ENCODE measurements at regions not wholly inside any gene's neighbourhood (a gene's known extent, or its start where the extent isn't known, plus 50 kb on each side); places are given as distances from the start of the nearest gene placed in this dataset.
"Not testable (repeated sequence)": the region's sequence is repeated elsewhere in the genome, so short reads cannot be mapped to it uniquely, and the experiment has no call there.

DNA sequence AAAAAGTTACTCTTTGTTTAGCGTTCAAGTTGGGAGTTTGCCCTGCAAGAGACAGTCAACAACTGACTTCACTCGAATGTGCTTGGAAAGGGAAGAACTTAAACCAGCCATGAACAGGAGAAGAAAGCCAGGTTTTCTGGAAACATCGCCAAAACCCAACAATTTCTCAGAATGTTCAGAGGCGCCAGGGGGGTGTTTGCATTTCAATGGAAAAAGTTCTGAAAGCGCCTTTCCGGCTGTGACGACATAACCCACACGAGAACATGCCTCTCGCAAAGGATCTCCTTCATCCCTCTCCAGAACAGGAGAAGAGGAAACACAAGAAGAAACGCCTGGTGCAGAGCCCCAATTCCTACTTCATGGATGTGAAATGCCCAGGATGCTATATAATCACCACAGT, 78.1 kb upstream of the ADGRA3 start:
- H3K27me3 ChIP-seq, result no peaks in the 10 kb centered on the region
- TF ChIP-seq POLR2AphosphoS5 (IDR thresholded peaks at IDR 0.05), result no peak
- TF ChIP-seq, protein P1, sequence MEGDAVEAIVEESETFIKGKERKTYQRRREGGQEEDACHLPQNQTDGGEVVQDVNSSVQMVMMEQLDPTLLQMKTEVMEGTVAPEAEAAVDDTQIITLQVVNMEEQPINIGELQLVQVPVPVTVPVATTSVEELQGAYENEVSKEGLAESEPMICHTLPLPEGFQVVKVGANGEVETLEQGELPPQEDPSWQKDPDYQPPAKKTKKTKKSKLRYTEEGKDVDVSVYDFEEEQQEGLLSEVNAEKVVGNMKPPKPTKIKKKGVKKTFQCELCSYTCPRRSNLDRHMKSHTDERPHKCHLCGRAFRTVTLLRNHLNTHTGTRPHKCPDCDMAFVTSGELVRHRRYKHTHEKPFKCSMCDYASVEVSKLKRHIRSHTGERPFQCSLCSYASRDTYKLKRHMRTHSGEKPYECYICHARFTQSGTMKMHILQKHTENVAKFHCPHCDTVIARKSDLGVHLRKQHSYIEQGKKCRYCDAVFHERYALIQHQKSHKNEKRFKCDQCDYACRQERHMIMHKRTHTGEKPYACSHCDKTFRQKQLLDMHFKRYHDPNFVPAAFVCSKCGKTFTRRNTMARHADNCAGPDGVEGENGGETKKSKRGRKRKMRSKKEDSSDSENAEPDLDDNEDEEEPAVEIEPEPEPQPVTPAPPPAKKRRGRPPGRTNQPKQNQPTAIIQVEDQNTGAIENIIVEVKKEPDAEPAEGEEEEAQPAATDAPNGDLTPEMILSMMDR (IDR thresholded peaks at IDR 0.05), result no peak
- TF ChIP-seq EP300 (IDR thresholded peaks at IDR 0.05), result no peak
- no peak for TF ChIP-seq POLR2A (IDR thresholded peaks at IDR 0.05)
- H3K4me1 ChIP-seq, result no peaks in the 10 kb centered on the region
- DNase-seq, result no peak
- H3K9me3 ChIP-seq, result no peaks in the 10 kb centered on the region
- H3K36me3 ChIP-seq, result no peaks in the 10 kb centered on the region
- intact Hi-C loops (cut with DNase I), result no loop called here
- H3K4me3 ChIP-seq, result no peak overlapping the region
- 92 to 95% methylated on average over 10 of the region's 10 CpGs for WGBS, 2 donors
- H3K27ac ChIP-seq, result no peak overlapping the region

GRCh38 chr4:22595684-22596083, 79.8 kb upstream of the ADGRA3 start:
- no peaks in the 10 kb centered on the region for H3K27me3 ChIP-seq
- no peak overlapping the region for H3K4me3 ChIP-seq
- no peak for DNase-seq
- intact Hi-C loops (cut with DNase I), result no loop called here
- WGBS, 2 donors, result 71% methylated on average over 3 of the region's 3 CpGs
- TF ChIP-seq EP300 (IDR thresholded peaks at IDR 0.05) (no peak), POLR2A (IDR thresholded peaks at IDR 0.05) (no peak), POLR2AphosphoS5 (IDR thresholded peaks at IDR 0.05) (no peak)
- TF ChIP-seq, protein P1 (IDR thresholded peaks at IDR 0.05), result no peak
- H3K4me1 ChIP-seq, result no peaks in the 10 kb centered on the region
- H3K36me3 ChIP-seq, result no peaks in the 10 kb centered on the region
- H3K9me3 ChIP-seq, result no peaks in the 10 kb centered on the region
- no peak overlapping the region for H3K27ac ChIP-seq

GRCh38 chr4:22596409-22596808, 80.5 kb upstream of the ADGRA3 start:
- Histone ChIP-seq H3K27me3 (no peaks in the 10 kb centered on the region), H3K4me3 (no peak overlapping the region), H3K36me3 (no peaks in the 10 kb centered on the region), H3K9me3 (no peaks in the 10 kb centered on the region), H3K27ac (no peak overlapping the region), H3K4me1 (no peaks in the 10 kb centered on the region)
- DNase-seq, result no peak
- WGBS, 2 donors, result 77% methylated on average over 2 of the region's 2 CpGs
- intact Hi-C loops (cut with DNase I), result no loop called here
- TF ChIP-seq EP300 (IDR thresholded peaks at IDR 0.05) (no peak), POLR2AphosphoS5 (IDR thresholded peaks at IDR 0.05) (no peak), POLR2A (IDR thresholded peaks at IDR 0.05) (no peak)
- TF ChIP-seq, protein P1 (IDR thresholded peaks at IDR 0.05), result no peak

DNA sequence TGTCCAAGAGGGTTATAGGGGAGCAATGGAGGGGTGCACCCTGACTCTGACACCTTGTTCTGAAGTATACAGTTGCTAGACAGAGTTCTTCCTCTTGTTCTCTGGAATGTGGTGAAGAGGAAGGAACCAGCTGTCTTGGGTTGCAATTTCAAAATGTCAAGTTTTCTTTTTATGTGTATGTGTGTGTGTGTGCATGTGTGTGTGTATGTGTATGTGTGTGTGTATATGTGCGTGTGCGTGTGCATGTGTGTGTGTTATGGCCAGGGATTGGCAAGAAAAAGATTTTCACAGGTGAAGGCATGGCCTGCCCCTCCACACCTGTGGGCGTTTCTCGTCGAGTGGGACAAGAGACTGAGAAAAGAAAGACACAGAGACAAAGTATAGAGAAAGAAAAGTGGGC, 81.6 kb upstream of the ADGRA3 start:
- Histone ChIP-seq H3K36me3 (no peaks in the 10 kb centered on the region), H3K27ac (no peak overlapping the region), H3K4me1 (no peaks in the 10 kb centered on the region), H3K9me3 (no peaks in the 10 kb centered on the region), H3K27me3 (no peaks in the 10 kb centered on the region), H3K4me3 (no peak overlapping the region)
- no peak for DNase-seq
- intact Hi-C loops (cut with DNase I), result no loop called here
- WGBS, 2 donors, result 89 to 90% methylated on average over 5 of the region's 5 CpGs
- TF ChIP-seq POLR2AphosphoS5 (IDR thresholded peaks at IDR 0.05) (no peak), EP300 (IDR thresholded peaks at IDR 0.05) (no peak), POLR2A (IDR thresholded peaks at IDR 0.05) (no peak)
- TF ChIP-seq, protein P1 (IDR thresholded peaks at IDR 0.05), result no peak

- DNase-seq; H3K36me3 ChIP-seq; H3K27ac ChIP-seq; H3K4me3 ChIP-seq; H3K9me3 ChIP-seq; intact Hi-C loops (cut with DNase I); H3K27me3 ChIP-seq; H3K4me1 ChIP-seq: not testable (repeated sequence)
- 78 to 87% methylated on average over 8 of the region's 8 CpGs for WGBS, 2 donors
Observed at GRCh38 chr4:22598113-22599047, 82.5 kb upstream of the ADGRA3 start.

DNA sequence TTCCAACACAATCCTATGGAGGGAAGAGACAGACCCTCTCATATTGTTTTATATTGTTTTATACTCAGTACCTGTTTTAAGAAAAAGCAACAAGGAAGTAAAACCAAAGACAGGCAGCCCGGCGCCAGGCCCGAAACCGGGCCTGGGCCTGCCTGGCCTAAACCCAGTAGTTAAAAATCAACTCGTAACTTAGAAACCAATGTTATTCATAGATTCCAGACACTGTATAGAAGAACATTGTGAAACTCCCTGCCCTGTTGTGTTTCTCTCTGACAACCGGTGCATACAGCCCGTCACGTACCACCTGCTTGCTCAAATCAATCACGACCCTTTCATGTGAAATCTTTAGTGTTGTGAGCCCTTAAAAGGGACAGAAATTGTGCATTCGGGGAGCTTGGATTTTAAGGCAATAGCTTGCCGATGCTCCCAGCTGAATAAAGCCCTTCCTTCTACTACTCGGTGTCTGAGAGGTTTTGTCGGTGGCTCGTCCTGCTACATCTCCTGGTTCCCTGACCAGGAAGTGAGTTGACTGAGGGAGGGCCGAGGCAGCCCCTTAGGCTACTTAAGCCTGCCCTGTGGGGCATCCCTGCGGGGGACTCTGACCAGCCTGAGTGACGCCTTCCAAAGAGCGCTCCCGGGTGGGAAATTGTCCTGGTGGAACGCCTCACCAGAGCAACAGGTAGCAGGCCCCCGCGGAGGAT, 83.5 kb upstream of the ADGRA3 start:
- H3K36me3 ChIP-seq; H3K27me3 ChIP-seq; H3K4me3 ChIP-seq; H3K9me3 ChIP-seq; DNase-seq; intact Hi-C loops (cut with DNase I); H3K4me1 ChIP-seq; H3K27ac ChIP-seq: not testable (repeated sequence)
- WGBS, 2 donors, result 83 to 88% methylated on average over 22 of the region's 22 CpGs

- intact Hi-C loops (cut with DNase I), result loop anchor here (10.0 kb wide), 1 partner anchor 805 kb away; no protein-coding TSS in a partner anchor
- not testable (repeated sequence) for H3K9me3 ChIP-seq, H3K4me3 ChIP-seq, H3K36me3 ChIP-seq, H3K27me3 ChIP-seq, H3K4me1 ChIP-seq, DNase-seq, H3K27ac ChIP-seq
- 95 to 96% methylated on average over 8 of the region's 8 CpGs for WGBS, 2 donors
Observed at GRCh38 chr4:22599929-22600432, 84.1 kb upstream of the ADGRA3 start.

All from sigmoid colon (tissue), 6 donors.